Stimulated activated memory B cell treated with anti-CD40 and anti-IgM and Interleukin-4, amounts not matched to agents 10 μg/mL and 1 μg/mL and 100 μg/mL, for 72 hours (primary cell): ENCODE measurements at regions not wholly inside any gene's neighbourhood (a gene's known extent, or its start where the extent isn't known, plus 50 kb on each side); places are given as distances from the start of the nearest gene placed in this dataset.

Experiments
- ATAC-seq: fragments of 150-1000 bp; cut with Tn5 transposase; 2 replicates; pipeline ENCODE4 v1.10.0; 2021
- H3K27ac Mint-ChIP-seq: one replicate; pipeline ENCODE4 v1.8.0; 2022; ENCODE audit warnings: mild to moderate bottlenecking, mixed read lengths
- H3K27me3 Mint-ChIP-seq: one replicate; pipeline ENCODE4 v1.8.0; 2022; ENCODE audit warnings: mixed read lengths
- H3K36me3 Mint-ChIP-seq: one replicate; pipeline ENCODE4 v1.8.0; 2022; ENCODE audit warnings: mixed read lengths
- H3K4me1 Mint-ChIP-seq: one replicate; pipeline ENCODE4 v1.8.0; 2022; ENCODE audit warnings: mixed read lengths
- H3K4me3 Mint-ChIP-seq: one replicate; pipeline ENCODE4 v1.8.0; 2022; ENCODE audit warnings: mild to moderate bottlenecking, moderate library complexity, mixed read lengths
- H3K9me3 Mint-ChIP-seq: one replicate; pipeline ENCODE4 v1.8.0; 2022; ENCODE audit warnings: mixed read lengths

- no peak overlapping the region for H3K4me3 Mint-ChIP-seq
- ATAC-seq = no peak
These were observed 328.1 kb downstream of the BRD1 start for GRCh38 chr22:49499433-49500075.

GRCh38 chr22:49497266-49497665 is 330.4 kb downstream of the BRD1 start:
- no peaks in the 10 kb centered on the region for H3K9me3 Mint-ChIP-seq
- H3K27ac Mint-ChIP-seq = no peak overlapping the region
- H3K27me3 Mint-ChIP-seq = no peaks in the 10 kb centered on the region
- peaks cover 18% of the 10 kb centered on the region for H3K36me3 Mint-ChIP-seq
- no peak overlapping the region for H3K4me3 Mint-ChIP-seq
- no peak for ATAC-seq
- H3K4me1 Mint-ChIP-seq = peaks cover 4% of the 10 kb centered on the region

More at GRCh38 chr22:49499433-49500075, 328.1 kb downstream of the BRD1 start:
- Mint-ChIP-seq H3K36me3 (peaks cover 14% of the 10 kb centered on the region), H3K9me3 (no peaks in the 10 kb centered on the region), H3K27me3 (no peaks in the 10 kb centered on the region), H3K4me1 (no peaks in the 10 kb centered on the region), H3K27ac (no peak overlapping the region)

DNA sequence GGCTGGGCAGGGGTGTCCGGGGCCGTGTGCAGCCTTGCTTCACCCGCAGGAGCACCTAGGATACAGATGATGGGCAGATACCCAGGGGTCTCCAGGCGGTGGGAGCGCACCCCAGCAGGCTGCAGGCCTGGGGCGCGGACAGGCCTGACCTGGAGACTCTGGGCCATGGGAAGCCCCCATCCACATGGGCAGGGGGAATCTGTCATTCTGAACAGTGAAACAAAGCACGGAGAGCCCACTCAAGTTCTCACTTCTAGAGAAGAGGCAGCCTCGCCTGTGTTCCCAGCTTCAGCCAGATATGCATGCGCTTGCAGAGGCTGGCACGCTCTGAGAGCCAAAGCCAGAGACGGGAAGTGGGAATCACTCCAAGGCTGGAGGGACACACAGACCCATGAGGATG is 333.1 kb downstream of the BRD1 start:
- Mint-ChIP-seq H3K27me3 (no peaks in the 10 kb centered on the region), H3K4me1 (peaks cover 4% of the 10 kb centered on the region), H3K4me3 (no peak overlapping the region), H3K27ac (no peak overlapping the region), H3K9me3 (no peaks in the 10 kb centered on the region), H3K36me3 (peaks cover 22% of the 10 kb centered on the region)
- no peak for ATAC-seq

DNA sequence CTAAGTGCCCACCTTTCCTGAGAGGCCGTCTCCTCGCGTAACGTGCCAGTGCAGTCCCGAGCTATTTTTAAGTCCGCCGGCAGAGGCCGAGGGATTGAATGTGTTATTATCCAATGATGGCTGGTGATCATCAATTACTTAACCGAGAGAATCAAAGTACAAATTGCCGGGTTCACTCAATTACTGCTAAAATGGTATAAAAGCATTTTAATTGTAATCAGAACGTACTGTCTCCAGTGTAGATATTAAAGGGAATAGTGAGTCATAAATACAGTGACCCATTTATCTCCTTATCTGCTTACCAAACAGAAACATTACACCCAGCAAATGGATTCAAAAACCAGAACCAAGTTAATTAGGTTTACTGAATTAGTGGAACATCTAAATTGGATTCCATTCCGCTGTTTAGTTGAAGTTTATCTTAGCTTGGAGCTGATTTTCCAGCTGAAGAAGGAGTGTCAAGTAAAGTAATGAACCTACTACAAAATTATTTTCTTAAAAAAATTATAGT is 334.9 kb downstream of the BRD1 start:
- Mint-ChIP-seq H3K4me3 (no peak overlapping the region), H3K27me3 (no peaks in the 10 kb centered on the region), H3K9me3 (no peaks in the 10 kb centered on the region), H3K36me3 (peaks cover 17% of the 10 kb centered on the region), H3K4me1 (peaks cover 4% of the 10 kb centered on the region), H3K27ac (no peak overlapping the region)
- ATAC-seq = no peak

- no peak overlapping the region for H3K27ac Mint-ChIP-seq
- H3K4me3 Mint-ChIP-seq = no peak overlapping the region
- no peaks in the 10 kb centered on the region for H3K9me3 Mint-ChIP-seq
- peaks cover 17% of the 10 kb centered on the region for H3K36me3 Mint-ChIP-seq
- H3K4me1 Mint-ChIP-seq = peaks cover 4% of the 10 kb centered on the region
- no peaks in the 10 kb centered on the region for H3K27me3 Mint-ChIP-seq
- ATAC-seq = no peak
These were observed 335.4 kb downstream of the BRD1 start for GRCh38 chr22:49492308-49492707.

GRCh38 chr22:49491726-49492125 is 335.9 kb downstream of the BRD1 start:
- H3K27me3 Mint-ChIP-seq = no peaks in the 10 kb centered on the region
- peaks cover 4% of the 10 kb centered on the region for H3K4me1 Mint-ChIP-seq
- peaks cover 17% of the 10 kb centered on the region for H3K36me3 Mint-ChIP-seq
- H3K4me3 Mint-ChIP-seq = no peak overlapping the region
- H3K27ac Mint-ChIP-seq = no peak overlapping the region
- no peak for ATAC-seq
- H3K9me3 Mint-ChIP-seq = no peaks in the 10 kb centered on the region

- H3K36me3 Mint-ChIP-seq = peaks cover 17% of the 10 kb centered on the region
- H3K4me1 Mint-ChIP-seq = peaks cover 4% of the 10 kb centered on the region
- H3K9me3 Mint-ChIP-seq = no peaks in the 10 kb centered on the region
- H3K4me3 Mint-ChIP-seq = no peak overlapping the region
- no peak overlapping the region for H3K27ac Mint-ChIP-seq
- ATAC-seq = no peak
- H3K27me3 Mint-ChIP-seq = no peaks in the 10 kb centered on the region
These were observed 336.4 kb downstream of the BRD1 start for GRCh38 chr22:49491221-49491635.

GRCh38 chr22:49490692-49491091 is 337.0 kb downstream of the BRD1 start:
- ATAC-seq = no peak
- H3K27ac Mint-ChIP-seq = no peak overlapping the region
- peaks cover 4% of the 10 kb centered on the region for H3K4me1 Mint-ChIP-seq
- peaks cover 17% of the 10 kb centered on the region for H3K36me3 Mint-ChIP-seq
- no peak overlapping the region for H3K4me3 Mint-ChIP-seq
- no peaks in the 10 kb centered on the region for H3K27me3 Mint-ChIP-seq
- H3K9me3 Mint-ChIP-seq = no peaks in the 10 kb centered on the region

DNA sequence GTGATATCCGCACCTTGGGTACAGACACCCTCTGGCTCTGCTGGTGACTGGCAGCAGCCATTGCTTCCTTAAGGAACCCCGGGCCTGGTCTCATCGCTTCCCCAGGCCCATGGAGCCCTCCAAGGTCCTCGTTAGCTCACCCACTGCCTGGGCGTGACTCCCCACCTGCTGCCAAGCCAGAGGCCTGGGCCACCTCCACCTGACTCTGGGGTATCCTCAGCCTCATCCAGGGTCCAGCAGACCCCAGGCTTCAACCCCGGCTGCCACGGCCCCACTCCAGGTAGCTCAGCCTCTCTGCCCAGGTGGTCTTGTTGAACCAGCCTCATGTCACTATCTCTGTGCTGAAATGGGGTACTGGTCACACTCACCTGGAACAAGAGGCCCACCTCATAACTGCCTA is 337.9 kb downstream of the BRD1 start:
- Mint-ChIP-seq H3K27me3 (no peaks in the 10 kb centered on the region), H3K27ac (no peak overlapping the region), H3K9me3 (no peaks in the 10 kb centered on the region), H3K36me3 (peaks cover 10% of the 10 kb centered on the region), H3K4me3 (no peak overlapping the region), H3K4me1 (peaks cover 4% of the 10 kb centered on the region)
- ATAC-seq = no peak

DNA sequence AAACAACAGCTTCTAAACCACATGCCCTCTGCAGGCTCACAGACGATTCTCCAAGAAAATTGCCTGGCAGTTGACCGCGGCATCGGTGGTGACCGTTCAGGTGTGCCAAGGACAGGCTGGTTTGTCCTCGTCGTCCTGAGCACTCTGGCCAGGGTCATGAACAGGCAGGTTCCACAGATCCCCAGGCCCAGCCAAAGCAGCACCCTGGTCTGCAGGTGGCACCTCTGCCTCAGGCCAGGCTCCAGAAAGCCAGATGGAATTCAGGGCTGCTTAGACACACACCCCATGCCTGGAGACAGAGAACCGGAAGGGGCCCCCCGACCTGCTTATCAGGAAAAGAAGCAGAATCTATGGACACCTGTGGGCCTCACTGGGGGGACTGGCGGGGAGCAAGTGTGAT is 338.7 kb downstream of the BRD1 start:
- Mint-ChIP-seq H3K4me1 (peaks cover 3% of the 10 kb centered on the region), H3K9me3 (no peaks in the 10 kb centered on the region), H3K27me3 (no peaks in the 10 kb centered on the region), H3K27ac (no peak overlapping the region), H3K4me3 (no peak overlapping the region), H3K36me3 (peaks cover 8% of the 10 kb centered on the region)
- ATAC-seq = no peak

DNA sequence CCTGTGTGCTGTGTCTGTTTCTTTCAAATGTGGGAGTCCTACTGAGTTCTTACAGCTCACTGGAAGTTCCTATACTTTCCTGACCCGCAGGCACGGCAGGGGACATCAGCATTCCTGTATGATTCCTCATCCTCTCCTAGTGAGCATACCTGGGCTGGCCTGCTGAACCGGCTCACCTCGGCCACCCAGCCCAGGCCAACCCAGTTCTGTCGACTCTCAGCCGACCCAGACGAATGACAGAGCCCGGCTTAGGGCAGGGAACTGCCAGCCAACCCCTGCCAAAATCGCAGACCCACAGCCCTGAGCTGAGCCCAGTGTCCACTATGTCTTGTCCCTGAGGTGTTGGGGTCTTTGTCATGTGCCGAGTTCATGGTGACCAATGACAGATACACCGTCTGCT is 339.7 kb downstream of the BRD1 start:
- Mint-ChIP-seq H3K27me3 (no peaks in the 10 kb centered on the region), H3K36me3 (peaks cover 8% of the 10 kb centered on the region), H3K4me3 (no peak overlapping the region), H3K4me1 (no peaks in the 10 kb centered on the region), H3K27ac (no peak overlapping the region), H3K9me3 (no peaks in the 10 kb centered on the region)
- ATAC-seq = no peak

DNA sequence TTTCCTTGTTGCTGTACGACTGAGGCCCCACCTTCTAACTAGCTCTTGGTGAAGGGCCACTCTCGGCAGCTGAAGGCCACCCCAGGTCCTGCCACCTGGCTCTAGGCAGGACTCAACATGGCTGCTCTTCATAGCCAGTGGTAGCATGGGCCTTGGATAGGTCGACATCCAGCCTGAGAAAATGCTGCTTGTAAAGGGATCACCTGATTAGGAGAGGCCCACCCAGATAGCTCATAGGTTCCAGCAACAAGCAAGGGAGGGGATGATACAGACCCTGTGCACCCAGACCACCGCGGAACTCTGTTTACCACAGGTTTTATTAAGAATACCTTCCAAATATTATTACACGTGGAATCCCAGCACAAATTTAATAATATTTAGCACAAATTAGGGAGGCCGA is 341.4 kb downstream of the BRD1 start:
- Mint-ChIP-seq H3K27ac (no peak overlapping the region), H3K9me3 (no peaks in the 10 kb centered on the region), H3K4me3 (no peak overlapping the region), H3K4me1 (no peaks in the 10 kb centered on the region), H3K27me3 (no peaks in the 10 kb centered on the region), H3K36me3 (peaks cover 5% of the 10 kb centered on the region)
- no peak for ATAC-seq

DNA sequence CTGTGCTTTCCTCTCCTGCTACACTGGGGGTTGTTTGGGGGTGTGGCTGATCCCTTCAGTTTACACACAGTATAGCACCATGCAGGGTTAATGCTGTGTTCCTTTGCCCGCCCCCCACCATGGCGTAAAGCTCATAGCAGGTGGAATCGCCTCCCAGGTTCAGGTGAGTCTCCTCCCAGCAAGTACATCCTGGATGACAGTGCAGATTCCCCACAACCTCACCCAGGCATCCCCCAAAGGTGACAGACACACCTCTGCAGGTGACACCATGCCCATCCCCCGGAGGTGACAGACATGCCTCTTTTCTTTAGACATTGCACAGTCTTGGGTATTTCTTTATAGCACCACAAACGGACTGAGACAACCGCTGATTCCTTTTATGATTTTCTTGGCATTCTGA is 343.7 kb downstream of the BRD1 start:
- no peaks in the 10 kb centered on the region for H3K27me3 Mint-ChIP-seq
- no peak overlapping the region for H3K4me3 Mint-ChIP-seq
- no peak for ATAC-seq
- no peaks in the 10 kb centered on the region for H3K4me1 Mint-ChIP-seq
- no peaks in the 10 kb centered on the region for H3K9me3 Mint-ChIP-seq
- peaks cover 23% of the 10 kb centered on the region for H3K36me3 Mint-ChIP-seq
- no peak overlapping the region for H3K27ac Mint-ChIP-seq

DNA sequence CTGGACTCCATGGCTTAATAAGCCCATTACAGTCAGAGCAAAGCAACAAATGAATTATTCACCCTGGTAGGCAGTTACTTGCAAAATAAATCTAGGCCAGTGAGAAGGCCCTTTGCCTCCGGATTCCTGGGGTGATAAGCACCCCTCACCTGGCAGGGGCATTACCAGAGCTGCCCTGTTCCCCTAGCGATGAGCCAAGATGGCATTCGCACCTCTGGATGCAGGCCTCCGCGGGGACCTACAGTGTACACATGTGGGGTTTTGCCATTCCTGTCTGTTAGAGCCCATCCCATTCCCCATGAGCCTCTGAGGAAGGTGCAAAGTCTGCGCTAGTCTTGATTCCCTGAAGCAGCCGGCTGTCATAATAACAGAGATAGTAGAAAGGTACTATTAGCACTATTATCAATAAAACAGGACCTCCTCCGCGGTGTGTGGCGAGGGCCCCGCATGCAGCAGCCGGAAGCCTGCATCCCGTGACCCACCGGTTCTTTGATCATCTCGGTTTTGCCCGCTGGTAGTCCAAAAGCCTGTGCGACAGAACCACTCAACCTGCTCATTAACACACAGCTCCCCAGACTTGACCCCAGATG is 344.3 kb downstream of the BRD1 start:
- Mint-ChIP-seq H3K4me3 (no peak overlapping the region), H3K4me1 (no peaks in the 10 kb centered on the region), H3K27ac (no peak overlapping the region), H3K9me3 (peaks cover 2% of the 10 kb centered on the region), H3K36me3 (peaks cover 28% of the 10 kb centered on the region), H3K27me3 (no peaks in the 10 kb centered on the region)
- ATAC-seq = no peak

DNA sequence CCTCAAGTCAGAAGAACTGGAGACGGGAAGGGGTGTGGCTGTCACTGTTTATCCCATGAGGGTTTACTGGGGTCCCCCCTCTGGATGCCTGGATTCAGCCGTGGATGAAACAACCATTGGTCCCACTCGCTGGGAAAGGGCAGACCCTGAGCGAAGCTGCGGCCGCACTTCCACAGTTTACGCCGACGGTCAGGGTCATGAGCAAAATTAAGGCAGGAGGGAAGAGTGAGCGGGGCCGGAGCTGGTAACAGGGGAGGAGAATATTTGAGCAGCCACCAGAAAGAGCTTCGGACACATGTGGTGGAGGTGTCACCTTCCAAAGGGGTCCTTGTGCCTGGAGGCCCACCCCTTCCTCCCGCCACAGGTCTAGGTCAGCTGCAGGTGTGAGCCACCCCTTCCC is 344.9 kb downstream of the BRD1 start:
- no peak for ATAC-seq
- no peaks in the 10 kb centered on the region for H3K4me1 Mint-ChIP-seq
- H3K36me3 Mint-ChIP-seq = peaks cover 33% of the 10 kb centered on the region
- no peaks in the 10 kb centered on the region for H3K27me3 Mint-ChIP-seq
- no peak overlapping the region for H3K27ac Mint-ChIP-seq
- H3K9me3 Mint-ChIP-seq = peaks cover 3% of the 10 kb centered on the region
- no peak overlapping the region for H3K4me3 Mint-ChIP-seq

- H3K36me3 Mint-ChIP-seq = peaks cover 43% of the 10 kb centered on the region
- ATAC-seq = no peak
- H3K4me1 Mint-ChIP-seq = no peaks in the 10 kb centered on the region
- peaks cover 12% of the 10 kb centered on the region for H3K9me3 Mint-ChIP-seq
- H3K27me3 Mint-ChIP-seq = no peaks in the 10 kb centered on the region
- H3K27ac Mint-ChIP-seq = no peak overlapping the region
- no peak overlapping the region for H3K4me3 Mint-ChIP-seq
These were observed 345.8 kb downstream of the BRD1 start for GRCh38 chr22:49481659-49482399.
